RWPE1 (cell line): ENCODE measurements at regions not wholly inside any gene's neighbourhood (a gene's known extent, or its start where the extent isn't known, plus 50 kb on each side); places are given as distances from the start of the nearest gene placed in this dataset.

ENCODE experiments used
- CTCF ChIA-PET: fragments of 350-600 bp; sonication (Branson Sonifier 250); formaldehyde crosslinking; extraction: SDS; loops from one replicate; lab custom pipeline; 2021; lab: Yijun Ruan, JAX
- POLR2A ChIA-PET: fragments of 400-600 bp; formaldehyde crosslinking; extraction: SDS; loops from one replicate; lab custom pipeline; 2020; ENCODE audit warnings: antibody characterized with exemption; ENCODE audit not compliant: low non-redundant PET; lab: Yijun Ruan, JAX
- DNase-seq: peaks from one replicate; pipeline ENCODE4 v3.0.0; 2012; ENCODE audit warnings: low spot score
- H3K27ac ChIP-seq: fragments of 450-650 bp; 2 replicates; pipeline ENCODE4 v1.5.1; 2017
- CTCF ChIP-seq: fragments of 450-650 bp; conservative IDR thresholded peaks from 2 replicates; pipeline ENCODE4 v1.5.1; 2017; ENCODE audit warnings: low read depth, mild to moderate bottlenecking

GRCh38 chr7:20050241-20050966, 166.8 kb downstream of the MACC1 start:
- CTCF ChIA-PET = no interaction called here
- POLR2A ChIA-PET = no interaction called here
- H3K27ac ChIP-seq = no peak overlapping the region
- no peak for DNase-seq
- no peak for TF ChIP-seq CTCF

- ChIA-PET POLR2A (no interaction called here), CTCF (no interaction called here)
- TF ChIP-seq CTCF = no peak
- H3K27ac ChIP-seq = no peak overlapping the region
- DNase-seq = no peak
These were observed 178.5 kb downstream of the MACC1 start for GRCh38 chr7:20038676-20039075.

- DNase-seq = no peak
- TF ChIP-seq CTCF = no peak
- POLR2A ChIA-PET = no interaction called here
- no peak overlapping the region for H3K27ac ChIP-seq
- CTCF ChIA-PET = no interaction called here
These were observed 181.8 kb downstream of the MACC1 start for GRCh38 chr7:20035279-20035875.

- TF ChIP-seq CTCF = no peak
- ChIA-PET CTCF (no interaction called here), POLR2A (no interaction called here)
- DNase-seq = no peak
- H3K27ac ChIP-seq = no peak overlapping the region
These were observed 183.4 kb downstream of the MACC1 start for GRCh38 chr7:20033621-20034400.

- ChIA-PET CTCF (no interaction called here), POLR2A (no interaction called here)
- H3K27ac ChIP-seq = no peak overlapping the region
- no peak for TF ChIP-seq CTCF
- DNase-seq = no peak
These were observed 184.4 kb downstream of the MACC1 start for GRCh38 chr7:20032741-20033140.

- ChIA-PET POLR2A (no interaction called here), CTCF (interaction anchor here (0.7 kb wide), 1 partner anchor 142 kb away, joined by 4 read pairs; no protein-coding TSS in a partner anchor)
- TF ChIP-seq CTCF = no peak
- H3K27ac ChIP-seq = no peak overlapping the region
- no peak for DNase-seq
These were observed 186.2 kb downstream of the MACC1 start for GRCh38 chr7:20030915-20031362.
